Ascending aorta (tissue), 2 donors: ENCODE measurements at regions not wholly inside any gene's neighbourhood (a gene's known extent, or its start where the extent isn't known, plus 50 kb on each side); places are given as distances from the start of the nearest gene placed in this dataset.

Experiments used
- DNase-seq, 2 donors: peaks; one replicate each; pipeline ENCODE4 v3.0.0-alpha.2; 2019; ENCODE audit warnings: low spot score in 2 of 2
- H3K27ac ChIP-seq, 2 donors: fragments of 200-600 bp; sonication (generic); one replicate each; pipeline ENCODE4 v1.5.1; 2016 to 2017; ENCODE audit warnings: mild to moderate bottlenecking in 1 of 2
- H3K27me3 ChIP-seq: fragments of 200-600 bp; sonication (generic); one replicate; pipeline ENCODE4 v1.5.1; 2017
- H3K36me3 ChIP-seq, 2 donors: fragments of 200-600 bp; sonication (generic); one replicate each; pipeline ENCODE4 v1.5.1; 2016
- H3K4me1 ChIP-seq, 2 donors: fragments of 200-600 bp; sonication (generic); one replicate each; pipeline ENCODE4 v1.5.1; 2016 to 2017; ENCODE audit warnings: mild to moderate bottlenecking in 1 of 2
- H3K4me3 ChIP-seq, 2 donors: fragments of 200-600 bp; sonication (generic); one replicate each; pipeline ENCODE4 v1.5.1; 2016 to 2017; ENCODE audit warnings: mild to moderate bottlenecking in 1 of 2
- H3K9me3 ChIP-seq, 2 donors: fragments of 200-600 bp; sonication (generic); one replicate each; pipeline ENCODE4 v1.5.1; 2016
- CTCF ChIP-seq, 3 experiments: fragments of 200-600 bp in 2 of 3; fragments of 450-650 bp in 1 of 3; sonication (generic) in 2 of 3; IDR thresholded peaks; one replicate each; pipeline ENCODE4 v1.5.1; 2016 to 2019; ENCODE audit warnings: antibody characterized with exemption in 3 of 3, mild to moderate bottlenecking in 1 of 3, moderate library complexity in 1 of 3
- intact Hi-C: fragments of 100-400 bp; cut with DNase I; formaldehyde crosslinking; loops from one replicate; pipeline ENCODE4 v1.15.1; 2023

- H3K9me3 ChIP-seq = no peaks in the 10 kb centered on the region
- no peaks in the 10 kb centered on the region for H3K27me3 ChIP-seq
- DNase-seq = no peak
- no peak for TF ChIP-seq CTCF (IDR thresholded peaks at IDR 0.05)
- no peak overlapping the region for H3K27ac ChIP-seq
- intact Hi-C loops = no loop called here
- H3K4me1 ChIP-seq = peaks cover 0 to 4% of the 10 kb centered on the region in 2 donors
- no peak overlapping the region for H3K4me3 ChIP-seq
- H3K36me3 ChIP-seq = no peaks in the 10 kb centered on the region
These were observed 128.4 kb upstream of the MPHOSPH6 start for GRCh38 chr16:82298472-82298871.

- Histone ChIP-seq H3K27ac (no peak overlapping the region), H3K9me3 (no peaks in the 10 kb centered on the region), H3K4me3 (no peak overlapping the region), H3K4me1 (no peaks in the 10 kb centered on the region), H3K27me3 (no peaks in the 10 kb centered on the region), H3K36me3 (no peaks in the 10 kb centered on the region)
- DNase-seq = no peak
- TF ChIP-seq CTCF (IDR thresholded peaks at IDR 0.05) = no peak
- intact Hi-C loops = no loop called here
These were observed 125.5 kb upstream of the MPHOSPH6 start for GRCh38 chr16:82295290-82296201.

GRCh38 chr16:82293671-82294070 is 123.6 kb upstream of the MPHOSPH6 start:
- no peaks in the 10 kb centered on the region for H3K27me3 ChIP-seq
- no peak overlapping the region for H3K27ac ChIP-seq
- H3K4me1 ChIP-seq = no peaks in the 10 kb centered on the region
- H3K9me3 ChIP-seq = no peaks in the 10 kb centered on the region
- no peak for TF ChIP-seq CTCF (IDR thresholded peaks at IDR 0.05)
- H3K36me3 ChIP-seq = no peaks in the 10 kb centered on the region
- no peak overlapping the region for H3K4me3 ChIP-seq
- intact Hi-C loops = no loop called here
- no peak for DNase-seq

GRCh38 chr16:82287937-82288336 is 117.9 kb upstream of the MPHOSPH6 start:
- Histone ChIP-seq H3K4me3 (no peak overlapping the region), H3K9me3 (no peaks in the 10 kb centered on the region)
- intact Hi-C loops = no loop called here

GRCh38 chr16:82282662-82283061 is 112.6 kb upstream of the MPHOSPH6 start:
- no peak overlapping the region for H3K4me3 ChIP-seq
- H3K36me3 ChIP-seq = no peaks in the 10 kb centered on the region
- peaks cover 0 to 22% of the 10 kb centered on the region in 2 donors for H3K4me1 ChIP-seq
- no peaks in the 10 kb centered on the region for H3K9me3 ChIP-seq
- DNase-seq = no peak
- intact Hi-C loops = no loop called here
- H3K27me3 ChIP-seq = no peaks in the 10 kb centered on the region
- H3K27ac ChIP-seq = peak overlapping the region; percentile 46 to 73
- no peak for TF ChIP-seq CTCF (IDR thresholded peaks at IDR 0.05)

More at GRCh38 chr16:82287937-82288336, 117.9 kb upstream of the MPHOSPH6 start:
- Histone ChIP-seq H3K27me3 (no peaks in the 10 kb centered on the region), H3K4me1 (peaks cover 0 to 11% of the 10 kb centered on the region in 2 donors), H3K36me3 (no peaks in the 10 kb centered on the region), H3K27ac (no peak overlapping the region)
- TF ChIP-seq CTCF (IDR thresholded peaks at IDR 0.05) = no peak
- DNase-seq = no peak
